DMS53 (cell line): ENCODE measurements at regions not wholly inside any gene's neighbourhood (a gene's known extent, or its start where the extent isn't known, plus 50 kb on each side); places are given as distances from the start of the nearest gene placed in this dataset.
A peak's percentile ranks its signal among the peaks of the same experiment; 100 is the strongest.

Experiments
- DNase-seq: peaks from one replicate; lab custom pipeline; 2025; lab: John Stamatoyannopoulos, UW

DNA sequence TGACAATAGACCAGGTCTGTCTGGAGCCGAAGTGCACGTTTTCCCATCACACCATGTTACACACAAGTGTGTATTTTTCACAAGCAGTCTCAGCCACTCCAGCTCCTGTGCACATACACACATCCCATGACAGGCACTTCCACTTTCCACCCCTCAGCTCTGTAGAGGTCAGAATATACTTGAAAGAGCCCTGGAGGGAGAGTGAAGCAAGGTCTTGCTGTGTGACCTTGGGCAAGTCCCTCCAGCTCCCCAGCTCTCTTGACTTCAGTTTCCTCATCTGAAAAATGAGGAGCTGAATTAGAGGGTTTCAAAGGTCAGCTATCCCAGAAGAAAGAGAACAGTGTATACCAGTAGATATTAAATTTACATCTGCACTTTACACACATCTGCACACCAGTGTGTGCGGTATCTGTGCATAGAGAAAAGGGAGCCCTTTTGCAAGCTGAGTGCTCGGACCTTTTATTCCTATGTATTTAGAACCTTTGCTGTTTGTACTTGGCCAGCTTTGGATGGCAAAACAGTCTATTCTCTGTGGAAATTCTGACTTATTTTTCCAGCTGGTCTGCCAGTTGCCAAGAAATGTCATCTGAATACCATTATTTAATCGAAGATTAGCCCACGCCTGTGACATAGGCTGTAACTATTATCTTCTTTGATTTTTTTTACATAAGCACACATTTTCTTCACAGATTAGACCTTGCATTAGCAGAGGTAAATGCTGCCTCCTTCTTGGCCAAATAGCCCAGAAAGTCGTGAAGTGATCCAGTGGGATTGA, 528.0 kb downstream of the BNC2 start:
- no peak for DNase-seq

DNA sequence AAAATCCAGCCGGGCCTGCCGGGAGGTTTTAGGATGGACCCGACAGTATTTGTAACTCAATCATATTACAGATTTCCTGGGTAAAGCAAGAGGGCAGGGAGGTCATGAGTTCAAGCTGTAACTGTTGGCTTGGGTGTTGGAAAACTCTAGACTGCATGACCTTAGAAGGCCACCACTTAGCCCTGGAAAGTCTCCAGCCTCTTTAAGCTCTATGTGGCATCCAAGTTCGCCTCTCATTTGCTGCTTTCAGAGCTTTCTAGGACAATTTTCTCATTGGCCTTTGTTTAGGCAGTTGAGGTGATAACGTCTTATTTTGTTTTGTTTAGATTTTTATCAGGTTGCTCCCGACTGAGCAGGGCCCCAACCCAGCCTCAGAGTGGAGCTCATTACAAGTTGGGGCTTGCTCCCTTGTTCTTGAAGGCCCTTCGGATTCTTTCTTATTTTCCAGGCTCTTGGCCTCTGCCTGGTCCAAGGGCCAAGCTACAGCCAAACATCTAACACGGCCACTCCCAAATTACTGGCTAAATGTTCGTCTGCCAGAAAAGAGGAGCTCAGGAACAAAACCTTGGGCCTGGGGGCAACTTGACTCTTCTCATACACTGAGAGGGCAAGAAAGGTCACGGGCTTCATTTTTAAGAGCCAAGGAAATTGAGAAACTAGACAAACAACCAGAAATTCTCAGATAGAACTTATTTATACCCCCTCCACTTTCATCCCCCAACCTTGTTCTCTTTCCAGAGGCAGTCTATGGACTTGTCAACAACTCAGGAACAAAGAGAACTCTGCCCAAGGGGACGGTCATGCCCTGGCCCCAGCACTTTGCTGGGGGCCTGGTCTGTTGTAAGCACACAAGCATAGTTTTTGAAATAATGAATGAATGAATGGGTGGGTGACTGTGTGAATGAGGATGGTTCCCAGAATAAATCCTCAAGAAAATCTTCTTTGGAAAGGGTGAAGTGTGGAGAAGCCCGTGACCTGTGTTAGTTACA, 526.9 kb downstream of the BNC2 start:
- DNase-seq: no peak

DNA sequence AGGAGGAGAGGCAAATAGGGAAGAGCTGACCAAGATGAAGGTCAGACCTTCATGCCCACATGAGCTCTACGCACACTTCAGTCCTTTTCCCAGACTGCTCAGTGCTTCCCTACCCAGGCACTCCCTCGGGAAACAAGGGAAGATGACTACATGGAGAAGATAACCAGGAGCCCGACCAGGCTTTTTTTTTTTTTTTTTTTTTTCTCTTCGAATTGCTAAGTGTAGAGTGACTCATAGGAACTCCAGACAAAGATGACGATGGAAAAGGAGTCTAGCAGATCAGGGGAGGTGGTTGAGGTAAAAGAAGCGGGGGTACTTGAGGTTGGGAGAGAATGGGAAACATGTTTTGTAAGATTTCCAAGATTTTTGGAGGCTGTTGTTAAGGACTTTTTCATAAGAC, 526.1 kb downstream of the BNC2 start:
- peak; percentile 3 for DNase-seq

DNA sequence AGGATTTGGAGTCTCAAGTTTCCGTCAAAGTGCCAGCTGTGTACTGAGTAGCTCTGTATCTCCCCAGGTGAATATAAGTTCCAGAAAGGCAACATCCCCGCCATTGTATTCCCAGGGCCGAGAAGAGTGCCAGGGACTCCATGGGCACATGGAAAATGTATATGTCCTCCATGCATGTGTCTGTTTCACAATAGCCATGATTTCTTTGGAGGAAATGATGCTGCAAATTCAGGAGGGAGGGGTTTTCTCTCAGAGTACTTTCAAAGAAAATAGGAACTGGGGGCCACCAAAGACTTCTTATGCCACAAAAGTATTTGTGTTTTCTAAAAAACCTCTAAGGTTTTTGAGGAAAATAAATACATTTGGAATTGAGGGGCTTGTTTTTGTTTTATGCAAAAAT, 524.6 kb downstream of the BNC2 start:
- DNase-seq: no peak

DNA sequence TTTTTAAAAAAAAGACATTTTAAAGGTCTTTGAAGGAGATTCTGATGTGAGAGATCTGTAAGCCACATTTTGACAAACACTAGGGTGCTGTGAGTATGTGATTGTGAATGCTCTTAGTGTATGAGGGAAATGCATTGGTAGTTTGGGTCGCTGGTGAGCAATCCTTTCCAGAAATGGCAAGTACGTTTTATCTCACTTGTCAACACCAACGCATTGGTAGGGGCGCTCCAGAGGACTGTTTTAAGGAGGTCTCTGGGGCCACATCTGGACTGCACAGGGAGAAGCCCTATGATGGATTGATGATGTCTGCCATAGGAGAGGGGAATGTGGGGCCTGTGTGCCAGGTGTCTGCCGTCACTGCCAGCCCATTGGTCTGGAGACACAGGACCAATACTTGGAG, 522.6 kb downstream of the BNC2 start:
- DNase-seq: no peak

DNA sequence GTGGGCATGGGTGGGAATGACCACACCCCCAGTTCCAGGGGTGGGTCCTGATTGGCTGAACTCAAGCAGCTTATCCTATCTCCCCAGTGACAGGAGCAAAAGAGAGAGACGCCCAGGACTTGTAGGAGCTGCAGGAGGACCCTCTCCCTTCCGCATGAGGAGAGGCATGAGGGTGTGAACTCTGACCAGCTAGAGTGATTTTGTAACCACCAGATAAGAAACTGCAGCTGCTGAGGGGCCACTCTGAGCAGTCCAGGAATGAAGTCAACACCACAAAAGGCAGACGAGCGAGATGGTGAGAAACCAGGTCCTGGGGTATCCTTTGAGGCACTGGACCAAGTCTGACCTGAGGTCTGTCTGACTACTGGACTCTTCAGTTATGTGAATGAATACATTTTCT, 521.9 kb downstream of the BNC2 start:
- DNase-seq: no peak

DNA sequence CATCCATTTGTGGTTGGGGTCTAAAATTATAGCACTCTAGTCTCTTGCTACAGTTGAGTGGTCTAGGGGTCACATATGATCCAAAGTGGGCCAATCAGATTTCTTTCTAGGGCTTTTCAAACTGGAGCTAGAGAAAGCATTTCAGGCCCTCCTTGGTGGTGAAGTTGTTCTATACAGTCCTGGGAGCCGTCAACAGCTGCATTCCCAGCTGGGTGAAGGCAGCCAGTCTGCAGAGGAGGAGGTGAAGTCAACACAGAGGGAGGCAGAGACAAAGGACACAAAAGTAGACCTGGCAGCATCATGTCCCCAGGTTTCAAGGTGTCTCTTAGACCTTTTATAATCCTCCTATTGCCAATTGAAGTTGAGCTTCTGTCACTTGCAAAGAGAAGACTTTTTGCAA, 518.2 kb downstream of the BNC2 start:
- DNase-seq: no peak

DNA sequence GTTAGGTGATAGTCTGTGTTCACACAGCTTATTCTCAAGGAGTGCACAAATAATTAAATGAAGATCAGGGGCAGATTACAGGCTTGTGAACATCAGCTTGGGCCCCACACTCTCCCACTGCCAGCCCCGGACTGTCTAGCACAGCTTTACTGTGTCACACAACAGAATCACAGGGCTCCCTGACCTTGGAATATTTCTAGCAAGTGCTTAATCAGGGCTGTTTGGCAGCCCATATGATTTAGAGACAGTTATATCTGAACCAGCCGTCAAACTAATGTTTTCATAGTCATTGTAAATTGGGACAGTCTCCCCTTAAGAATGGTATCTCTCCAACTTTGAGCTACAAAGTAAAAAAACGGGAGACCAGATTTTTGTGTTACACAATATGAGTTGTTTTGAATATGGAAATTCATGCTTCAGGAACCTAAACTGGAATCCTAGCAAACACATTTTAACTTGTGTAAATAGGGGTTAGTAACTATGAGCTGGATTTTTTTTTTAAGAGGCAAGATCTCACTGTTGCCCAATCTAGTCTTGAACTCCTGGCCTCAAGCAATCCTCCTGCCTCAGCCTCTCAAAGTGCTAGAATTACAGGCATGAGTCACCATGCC, 517.6 kb downstream of the BNC2 start:
- no peak for DNase-seq

DNA sequence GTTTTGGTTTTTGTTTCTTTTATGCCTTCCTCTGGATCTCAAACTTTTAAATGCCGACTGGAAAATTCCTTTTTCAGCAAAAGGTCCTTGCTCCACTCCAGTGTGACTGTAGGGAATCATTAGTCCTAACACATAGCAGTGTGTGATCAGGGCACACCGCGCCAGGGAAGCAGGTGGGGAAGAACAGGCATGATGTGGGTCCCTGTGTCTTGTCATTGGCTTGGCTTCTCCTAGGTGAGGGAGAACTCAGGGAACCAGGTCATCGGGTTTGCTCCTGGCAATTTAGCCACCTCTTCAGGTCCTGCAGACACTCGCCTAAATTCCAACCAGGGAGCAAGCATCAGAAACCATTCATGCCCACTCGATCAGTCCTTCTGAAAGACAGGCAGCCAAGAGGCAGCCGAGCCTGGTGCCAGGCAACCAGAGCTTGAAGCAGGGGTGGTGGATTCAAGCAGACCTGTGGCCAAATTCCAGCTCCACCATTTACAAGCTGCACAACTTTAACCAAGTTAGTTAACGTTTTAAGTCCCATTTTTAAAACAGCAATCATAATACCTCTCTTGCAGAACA, 514.2 kb downstream of the BNC2 start:
- DNase-seq: no peak

DNA sequence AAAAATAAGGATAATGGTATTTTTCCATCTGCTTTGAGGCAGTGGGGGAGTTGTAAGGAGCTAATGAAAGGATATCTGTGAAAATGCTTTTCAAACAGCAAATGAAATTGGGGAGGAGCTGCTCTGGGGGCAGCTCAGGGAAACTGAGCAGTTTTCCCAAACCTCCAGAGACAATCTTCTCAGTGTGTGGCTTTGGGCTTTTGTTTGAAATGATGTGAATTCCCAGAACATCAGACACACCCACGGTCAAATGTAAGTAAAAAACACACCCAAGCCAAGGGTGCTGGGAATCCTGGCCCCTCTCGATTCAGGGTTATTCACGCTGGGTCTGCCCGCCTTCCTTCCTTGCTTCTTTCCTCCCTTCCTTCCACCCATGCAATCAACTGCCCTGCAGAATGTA, 512.6 kb downstream of the BNC2 start:
- no peak for DNase-seq

DNA sequence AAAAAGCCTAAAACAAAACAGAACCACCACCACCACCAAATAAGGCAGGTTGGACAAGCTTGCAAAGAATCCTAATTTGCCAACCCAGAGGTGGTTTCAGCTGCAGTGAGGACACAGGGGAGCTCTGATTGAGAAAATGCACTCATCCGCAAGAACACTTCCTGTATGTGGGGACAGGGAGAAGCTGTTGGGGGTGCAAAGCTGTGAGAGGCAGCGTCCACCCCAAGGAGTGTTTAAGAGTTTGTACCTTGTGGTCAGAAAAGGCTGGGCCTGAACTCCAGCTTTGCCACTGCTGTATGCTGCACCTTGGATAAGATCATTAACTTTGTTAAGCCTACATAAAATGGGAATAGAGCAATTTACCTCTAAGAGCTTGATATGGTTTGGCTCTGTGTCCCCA, 511.7 kb downstream of the BNC2 start:
- DNase-seq: no peak
